ENCODE measurements at regions not wholly inside any gene's neighbourhood (a gene's known extent, or its start where the extent isn't known, plus 50 kb on each side); places are given as distances from the start of the nearest gene placed in this dataset.

- TF ChIP-seq CTCF (conservative IDR thresholded peaks at IDR 0.05), result no peak
- no peak overlapping the region for H3K27ac ChIP-seq
Observed at GRCh38 chr6:98593676-98594075, 240.7 kb upstream of the POU3F2 start.

GRCh38 chr6:98601716-98602115 lies 232.7 kb upstream of the POU3F2 start:
- TF ChIP-seq CTCF (conservative IDR thresholded peaks at IDR 0.05), result no peak
- H3K27ac ChIP-seq, result no peak overlapping the region

- no peak for TF ChIP-seq CTCF (conservative IDR thresholded peaks at IDR 0.05)
- H3K27ac ChIP-seq, result no peak overlapping the region
Observed at GRCh38 chr6:98605705-98606104, 228.7 kb upstream of the POU3F2 start.

- no peak overlapping the region for H3K27ac ChIP-seq
- TF ChIP-seq CTCF (conservative IDR thresholded peaks at IDR 0.05), result no peak
Observed at GRCh38 chr6:98627129-98627775, 207.1 kb upstream of the POU3F2 start.

GRCh38 chr6:98633886-98634285 lies 200.5 kb upstream of the POU3F2 start:
- TF ChIP-seq CTCF (conservative IDR thresholded peaks at IDR 0.05), result no peak
- no peak overlapping the region for H3K27ac ChIP-seq

GRCh38 chr6:98634569-98634968 lies 199.8 kb upstream of the POU3F2 start:
- H3K27ac ChIP-seq, result no peak overlapping the region
- no peak for TF ChIP-seq CTCF (conservative IDR thresholded peaks at IDR 0.05)

GRCh38 chr6:98635191-98635590 lies 199.2 kb upstream of the POU3F2 start:
- no peak for TF ChIP-seq CTCF (conservative IDR thresholded peaks at IDR 0.05)
- no peak overlapping the region for H3K27ac ChIP-seq
